Stimulated activated CD8-positive, alpha-beta memory T cell treated with anti-CD3 and anti-CD28 coated beads, Interleukin-7, amount 100 ng/mL, for 48 hours (primary cell): ENCODE measurements at regions not wholly inside any gene's neighbourhood (a gene's known extent, or its start where the extent isn't known, plus 50 kb on each side); places are given as distances from the start of the nearest gene placed in this dataset.
"Not testable (repeated sequence)": the region's sequence is repeated elsewhere in the genome, so short reads cannot be mapped to it uniquely, and the experiment has no call there.

Experiments
- DNase-seq, 2 donors: peaks; one replicate each; pipeline ENCODE4 v3.0.0-alpha.2; 2020; ENCODE audit warnings: low read depth in 1 of 2; ENCODE audit errors: extremely low read depth in 1 of 2

GRCh38 chr20:50355590-50356524, 154.3 kb upstream of the PTPN1 start:
- no peak for DNase-seq

- no peak for DNase-seq
Measured at GRCh38 chr20:50356525-50356885, 153.7 kb upstream of the PTPN1 start.

GRCh38 chr20:50356962-50357782, 153.0 kb upstream of the PTPN1 start:
- DNase-seq, result no peak

- DNase-seq, result no peak
Measured at GRCh38 chr20:50357783-50358161, 152.4 kb upstream of the PTPN1 start.

GRCh38 chr20:50358166-50358565, 152.0 kb upstream of the PTPN1 start:
- DNase-seq, result no peak

- no peak for DNase-seq
Measured at GRCh38 chr20:50358971-50359370, 151.2 kb upstream of the PTPN1 start.

- DNase-seq, result no peak
Measured at GRCh38 chr20:50359607-50360217, 150.5 kb upstream of the PTPN1 start.

GRCh38 chr20:50360218-50360672, 149.9 kb upstream of the PTPN1 start:
- DNase-seq, result no peak

GRCh38 chr20:50360921-50361320, 149.3 kb upstream of the PTPN1 start:
- no peak for DNase-seq

- DNase-seq, result not testable (repeated sequence)
Measured at GRCh38 chr20:50362177-50362576, 148.0 kb upstream of the PTPN1 start.

- DNase-seq, result no peak
Measured at GRCh38 chr20:50363027-50363426, 147.2 kb upstream of the PTPN1 start.

- no peak for DNase-seq
Measured at GRCh38 chr20:50363479-50363878, 146.7 kb upstream of the PTPN1 start.

GRCh38 chr20:50364542-50364941, 145.6 kb upstream of the PTPN1 start:
- DNase-seq, result no peak

GRCh38 chr20:50366270-50367103, 143.7 kb upstream of the PTPN1 start:
- DNase-seq, result no peak

GRCh38 chr20:50367104-50367674, 143.0 kb upstream of the PTPN1 start:
- no peak for DNase-seq

- no peak for DNase-seq
Measured at GRCh38 chr20:50367739-50368375, 142.3 kb upstream of the PTPN1 start.

- no peak for DNase-seq
Measured at GRCh38 chr20:50368386-50368785, 141.8 kb upstream of the PTPN1 start.

GRCh38 chr20:50368813-50369224, 141.4 kb upstream of the PTPN1 start:
- DNase-seq, result no peak

GRCh38 chr20:50369225-50370035, 140.8 kb upstream of the PTPN1 start:
- DNase-seq, result no peak
